HepG2 (cell line): ENCODE measurements at regions not wholly inside any gene's neighbourhood (a gene's known extent, or its start where the extent isn't known, plus 50 kb on each side); places are given as distances from the start of the nearest gene placed in this dataset.

ENCODE experiments used
- ATAC-seq: fragments of 200-7000 bp; cut with Tn5 transposase; 3 replicates; pipeline ENCODE4 v1.9.1; 2020; ENCODE audit warnings: mild to moderate bottlenecking, moderate library complexity
- BruUV-seq: library from RNA; stranded (reverse); fragments of 400-500 nt; replicated peaks from 2 replicates; lab custom pipeline; 2021; lab: Mats Ljungman, UMichigan
- CTCF ChIA-PET: fragments of 300-600 bp; formaldehyde crosslinking; extraction: SDS; loops from one replicate; lab custom pipeline; 2021; ENCODE audit warnings: low total read pairs, inconsistent platforms, low intra/inter-chr PET ratio; lab: Yijun Ruan, JAX
- POLR2A ChIA-PET: fragments of 350-600 bp; sonication (Branson Sonifier 250); formaldehyde crosslinking; loops from one replicate; lab custom pipeline; 2020; ENCODE audit warnings: antibody characterized with exemption, inconsistent platforms; lab: Yijun Ruan, JAX
- DNase-seq: peaks from one replicate; pipeline ENCODE4 v3.0.0-alpha.2; 2015; ENCODE audit warnings: low spot score
- FAIRE-seq: peaks from 3 replicates; lab custom pipeline; 2011; peaks lifted over from hg19 to GRCh38; lab: Jason Lieb, UNC
- H2AFZ ChIP-seq: one replicate; pipeline ENCODE4 v1.6.1; 2011; ENCODE audit warnings: low read length, inconsistent platforms
- H3K27ac ChIP-seq: fragments of 300-600 bp; 3 replicates; pipeline ENCODE4 v1.8.0; 2011; ENCODE audit warnings: mixed run types, mild to moderate bottlenecking, mixed read lengths, low read length, inconsistent platforms; ENCODE audit not compliant: insufficient read depth; ENCODE audit errors: extremely low read length
- H3K27me3 ChIP-seq, 2 experiments: fragments of 200-600 bp in 1 of 2; 2 replicates in 1 of 2; 3 replicates in 1 of 2; pipeline versions ENCODE4 v1.6.0 to v1.8.0; 2011; ENCODE audit warnings: low read length in 2 of 2, mild to moderate bottlenecking in 2 of 2, moderate library complexity in 2 of 2, inconsistent platforms in 1 of 2; ENCODE audit not compliant: insufficient read depth in 2 of 2, control insufficient read depth in 1 of 2
- H3K36me3 ChIP-seq, 2 experiments: fragments of 200-600 bp in 1 of 2; replicated peaks in 1 of 2; 2 replicates in 1 of 2; 3 replicates in 1 of 2; pipeline versions ENCODE4 v1.5.1 to v1.8.0; 2011; ENCODE audit warnings: low read length in 2 of 2, inconsistent platforms in 1 of 2; ENCODE audit not compliant: insufficient read depth in 2 of 2, control insufficient read depth in 1 of 2
- H3K4me1 ChIP-seq: 2 replicates; pipeline ENCODE4 v1.5.1; 2012; ENCODE audit warnings: low read length, inconsistent platforms; ENCODE audit not compliant: insufficient read depth
- H3K4me2 ChIP-seq: 2 replicates; pipeline ENCODE4 v1.6.0; 2011; ENCODE audit warnings: low read depth, low read length, inconsistent platforms
- H3K4me3 ChIP-seq, 3 experiments: fragments of 200-600 bp in 1 of 3; sonication (generic), shearing (Covaris generic) in 1 of 3; replicated peaks in 1 of 3; 2 replicates each; pipeline ENCODE4 v1.5.1; 2011 to 2016; ENCODE audit warnings: low read length in 3 of 3, inconsistent platforms in 2 of 3, low read depth in 2 of 3, mild to moderate bottlenecking in 2 of 3, control low read depth in 1 of 3, mixed read lengths in 1 of 3; ENCODE audit not compliant: insufficient read depth in 1 of 3
- H3K79me2 ChIP-seq: one replicate; pipeline ENCODE4 v1.6.1; 2011; ENCODE audit warnings: low read length, inconsistent platforms; ENCODE audit not compliant: insufficient read depth
- H3K9ac ChIP-seq: 2 replicates; pipeline ENCODE4 v1.6.0; 2011; ENCODE audit warnings: mild to moderate bottlenecking, low read depth, low read length, inconsistent platforms; ENCODE audit not compliant: insufficient read depth
- H3K9me3 ChIP-seq: 2 replicates; pipeline ENCODE4 v1.5.1; 2012; ENCODE audit warnings: mild to moderate bottlenecking, low read length
- H4K20me1 ChIP-seq: 2 replicates; pipeline ENCODE4 v1.6.0; 2011; ENCODE audit warnings: inconsistent platforms, mild to moderate bottlenecking, low read length, moderate library complexity; ENCODE audit not compliant: insufficient read depth
- HINFP ChIP-seq: sonication (generic); formaldehyde crosslinking; IDR thresholded peaks from 2 replicates; pipeline ENCODE4 v1.4.0; 2020; ENCODE audit warnings: low read depth, mild to moderate bottlenecking, missing genetic modification reagents
- MAFF ChIP-seq: IDR thresholded peaks from 2 replicates; pipeline ENCODE4 v1.6.1; 2011; ENCODE audit warnings: low read depth, low read length, improper control_type of control experiment
- MAFK ChIP-seq, 2 experiments: IDR thresholded peaks in 1 of 2; conservative IDR thresholded peaks in 1 of 2; 2 replicates each; pipeline ENCODE4 v1.6.1; 2011; ENCODE audit warnings: improper control_type of control experiment in 2 of 2, low read length in 2 of 2
- RAD21 ChIP-seq: fragments of 450-650 bp; formaldehyde crosslinking; IDR thresholded peaks from 2 replicates; pipeline ENCODE4 v1.5.0; 2020; ENCODE audit warnings: mild to moderate bottlenecking
- RERE ChIP-seq: IDR thresholded peaks from 2 replicates; pipeline ENCODE4 v1.6.1; 2016; ENCODE audit warnings: low read depth, missing genetic modification reagents, missing compliant biosample characterization
- SMC3 ChIP-seq: IDR thresholded peaks from 2 replicates; pipeline ENCODE4 v1.6.1; 2011; ENCODE audit warnings: low read length, improper control_type of control experiment
- SP4 ChIP-seq: sonication (generic); formaldehyde crosslinking; IDR thresholded peaks from 2 replicates; pipeline ENCODE4 v1.8.1; 2023; ENCODE audit warnings: mild to moderate bottlenecking, missing genetic modification reagents
- XRCC5 ChIP-seq: fragments of 200-400 bp; formaldehyde crosslinking; optimal IDR thresholded peaks from 2 replicates; pipeline ENCODE3; 2017; ENCODE audit warnings: mild to moderate bottlenecking, low read length
- ZNF264 ChIP-seq: sonication (generic); formaldehyde crosslinking; IDR thresholded peaks from 2 replicates; pipeline ENCODE4 v1.4.0; 2020; ENCODE audit warnings: missing genetic modification reagents
- ZNF44 ChIP-seq: sonication (generic); formaldehyde crosslinking; IDR thresholded peaks from 2 replicates; pipeline ENCODE4 v1.5.1; 2020; ENCODE audit warnings: mild to moderate bottlenecking, missing genetic modification reagents
- ZNF629 ChIP-seq: sonication (generic); formaldehyde crosslinking; conservative IDR thresholded peaks from 2 replicates; pipeline ENCODE4 v1.5.0; 2020; ENCODE audit warnings: missing genetic modification reagents
- ZNF672 ChIP-seq: sonication (generic); formaldehyde crosslinking; IDR thresholded peaks from 2 replicates; pipeline ENCODE4 v1.8.1; 2022; ENCODE audit warnings: missing genetic modification reagents
- WGBS: methylation state at CpG from one replicate; pipeline ENCODE4 v1.1.6; 2017; ENCODE audit warnings: low lambda C conversion rate; 5-methylcytosine and 5-hydroxymethylcytosine counted together
- in situ Hi-C: cut with HindIII; loops from 2 replicates; pipeline ENCODE4 v1.10.0; 2017; ENCODE audit warnings: low pct_unique_long_range_greater_than_20kb; ENCODE audit not compliant: extremely low pct_ligation_motif_present
- intact Hi-C: fragments of 100-400 bp; cut with micrococcal nuclease; formaldehyde crosslinking; loops from one replicate; pipeline ENCODE4 v1.10.0; 2022; ENCODE audit not compliant: unreplicated experiment

- no peak overlapping the region for H3K4me3 ChIP-seq
- no peak overlapping the region for H3K4me2 ChIP-seq
- no peak for FAIRE-seq
- H3K27me3 ChIP-seq = no peaks in the 10 kb centered on the region
- no peaks in the 10 kb centered on the region for H3K79me2 ChIP-seq
- ATAC-seq = no peak
- no peak overlapping the region for H2AFZ ChIP-seq
- no TSS peak for BruUV-seq
- whole genome bisulfite sequencing = 14% methylated on average over 2 of the region's 2 CpGs
- no peaks in the 10 kb centered on the region for H3K9me3 ChIP-seq
- H3K36me3 ChIP-seq = no peaks in the 10 kb centered on the region
- DNase-seq = no peak
- no peak overlapping the region for H3K27ac ChIP-seq
- TF ChIP-seq MAFF (peak; percentile 51), SP4 (CRISPR knock-in tag) (no peak), MAFK (conservative IDR thresholded peaks at IDR 0.05 in 1 of 2, IDR thresholded peaks at IDR 0.05 in 1 of 2; ENCODE audit: low read length in 2 of 2) (peak; percentile 39 to 66; a peak in 3 of 4 replicates)
- in situ Hi-C loops (no loop called here), intact Hi-C loops (no loop called here)
- no peaks in the 10 kb centered on the region for H3K4me1 ChIP-seq
- no peak overlapping the region for H3K9ac ChIP-seq
- CTCF ChIA-PET = no interaction called here
- POLR2A ChIA-PET = no interaction called here
- H4K20me1 ChIP-seq = no peaks in the 10 kb centered on the region
Measured at GRCh38 chr17:12538003-12538402, 127.7 kb upstream of the MYOCD start.

GRCh38 chr17:12545877-12546513 lies 119.7 kb upstream of the MYOCD start:
- peak; percentile 41 for DNase-seq
- no peaks in the 10 kb centered on the region for H3K27me3 ChIP-seq
- intact Hi-C loops = loop anchor here (1.0 kb wide), 2 partner anchors 121 to 196 kb away; no protein-coding TSS in a partner anchor
- FAIRE-seq = peak; percentile 50
- no TSS peak for BruUV-seq
- ChIA-PET POLR2A (no interaction called here), CTCF (interaction anchor here (1.1 to 1.3 kb wide), 2 partner anchors 196 to 457 kb away, joined by 3 to 4 read pairs; no protein-coding TSS in a partner anchor)
- H3K36me3 ChIP-seq = no peaks in the 10 kb centered on the region
- no peak overlapping the region for H3K9ac ChIP-seq
- no peak overlapping the region for H3K4me3 ChIP-seq
- no peak overlapping the region for H2AFZ ChIP-seq
- H3K9me3 ChIP-seq = no peaks in the 10 kb centered on the region
- peak; percentile 74 for ATAC-seq
- in situ Hi-C loops = no loop called here
- H3K4me1 ChIP-seq = no peaks in the 10 kb centered on the region
- WGBS = 18% methylated on average over 9 of the region's 9 CpGs
- no peak overlapping the region for H3K4me2 ChIP-seq
- no peaks in the 10 kb centered on the region for H3K79me2 ChIP-seq
- no peak overlapping the region for H3K27ac ChIP-seq
- H4K20me1 ChIP-seq = 0 out of 2 replicates have a peak, but pooled peaks cover 3% of the 10 kb centered on the region
- TF ChIP-seq XRCC5 = peak; percentile 35
- TF ChIP-seq SMC3 = peak; percentile 38; the same call in 1 of the 2 replicates
- no peak for TF ChIP-seq RAD21 (CRISPR knock-in tag)
- no peak for TF ChIP-seq HINFP (CRISPR knock-in tag)
- no peak for TF ChIP-seq ZNF44
- TF ChIP-seq ZNF264 (CRISPR knock-in tag) = no peak
- no peak for TF ChIP-seq RERE
- no peak for TF ChIP-seq ZNF629
- no peak for TF ChIP-seq ZNF672 (CRISPR knock-in tag)
